ENCODE measurements at regions not wholly inside any gene's neighbourhood (a gene's known extent, or its start where the extent isn't known, plus 50 kb on each side); places are given as distances from the start of the nearest gene placed in this dataset.

DNA sequence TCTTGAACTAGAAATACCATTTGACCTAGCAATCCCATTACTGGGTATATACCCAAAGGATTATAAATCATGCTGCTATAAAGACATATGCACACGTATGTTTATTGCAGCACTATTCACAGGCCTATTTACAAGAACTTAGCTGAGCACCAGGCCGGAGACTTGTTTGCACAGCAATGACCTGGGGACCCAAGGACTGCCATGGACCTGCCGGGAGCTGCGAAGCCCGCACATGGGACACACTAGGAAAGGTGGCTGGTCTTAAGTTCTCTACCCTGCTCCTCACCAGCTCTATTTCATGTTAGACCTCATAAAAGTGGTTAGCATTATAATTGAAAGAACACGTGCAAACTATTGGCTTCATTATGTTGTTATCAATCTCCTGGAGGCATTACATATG, 70.4 kb upstream of the CST7 start:
- BruUV-seq (replicated peaks): no TSS peak
- CTCF ChIA-PET: no interaction called here
- Histone ChIP-seq H3K36me3 (ENCODE audit: control insufficient read depth, insufficient read depth, low read length) (no peaks in the 10 kb centered on the region), H3K27ac (ENCODE audit: low read length) (no peak overlapping the region), H3K4me3 (ENCODE audit: low read depth in 2 of 2, low read length in 2 of 2) (no peak overlapping the region), H3K27me3 (ENCODE audit: control insufficient read depth, insufficient read depth, low read length) (no peaks in the 10 kb centered on the region), H3K9me3 (ENCODE audit: control insufficient read depth, insufficient read depth, low read depth, low read length) (no peaks in the 10 kb centered on the region), H3K4me1 (ENCODE audit: control insufficient read depth, insufficient read depth, low read length) (no peaks in the 10 kb centered on the region)
- in situ Hi-C loops (cut with HindIII; ENCODE audit: low pct_unique_long_range_greater_than_20kb, low sequenced_read_pairs): no loop called here
- ATAC-seq: no peak
- DNase-seq (ENCODE audit: low read depth, low spot score): no peak
- TF ChIP-seq, protein P1, sequence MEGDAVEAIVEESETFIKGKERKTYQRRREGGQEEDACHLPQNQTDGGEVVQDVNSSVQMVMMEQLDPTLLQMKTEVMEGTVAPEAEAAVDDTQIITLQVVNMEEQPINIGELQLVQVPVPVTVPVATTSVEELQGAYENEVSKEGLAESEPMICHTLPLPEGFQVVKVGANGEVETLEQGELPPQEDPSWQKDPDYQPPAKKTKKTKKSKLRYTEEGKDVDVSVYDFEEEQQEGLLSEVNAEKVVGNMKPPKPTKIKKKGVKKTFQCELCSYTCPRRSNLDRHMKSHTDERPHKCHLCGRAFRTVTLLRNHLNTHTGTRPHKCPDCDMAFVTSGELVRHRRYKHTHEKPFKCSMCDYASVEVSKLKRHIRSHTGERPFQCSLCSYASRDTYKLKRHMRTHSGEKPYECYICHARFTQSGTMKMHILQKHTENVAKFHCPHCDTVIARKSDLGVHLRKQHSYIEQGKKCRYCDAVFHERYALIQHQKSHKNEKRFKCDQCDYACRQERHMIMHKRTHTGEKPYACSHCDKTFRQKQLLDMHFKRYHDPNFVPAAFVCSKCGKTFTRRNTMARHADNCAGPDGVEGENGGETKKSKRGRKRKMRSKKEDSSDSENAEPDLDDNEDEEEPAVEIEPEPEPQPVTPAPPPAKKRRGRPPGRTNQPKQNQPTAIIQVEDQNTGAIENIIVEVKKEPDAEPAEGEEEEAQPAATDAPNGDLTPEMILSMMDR (IDR thresholded peaks at IDR 0.05): no peak
- TF ChIP-seq, protein P2, sequence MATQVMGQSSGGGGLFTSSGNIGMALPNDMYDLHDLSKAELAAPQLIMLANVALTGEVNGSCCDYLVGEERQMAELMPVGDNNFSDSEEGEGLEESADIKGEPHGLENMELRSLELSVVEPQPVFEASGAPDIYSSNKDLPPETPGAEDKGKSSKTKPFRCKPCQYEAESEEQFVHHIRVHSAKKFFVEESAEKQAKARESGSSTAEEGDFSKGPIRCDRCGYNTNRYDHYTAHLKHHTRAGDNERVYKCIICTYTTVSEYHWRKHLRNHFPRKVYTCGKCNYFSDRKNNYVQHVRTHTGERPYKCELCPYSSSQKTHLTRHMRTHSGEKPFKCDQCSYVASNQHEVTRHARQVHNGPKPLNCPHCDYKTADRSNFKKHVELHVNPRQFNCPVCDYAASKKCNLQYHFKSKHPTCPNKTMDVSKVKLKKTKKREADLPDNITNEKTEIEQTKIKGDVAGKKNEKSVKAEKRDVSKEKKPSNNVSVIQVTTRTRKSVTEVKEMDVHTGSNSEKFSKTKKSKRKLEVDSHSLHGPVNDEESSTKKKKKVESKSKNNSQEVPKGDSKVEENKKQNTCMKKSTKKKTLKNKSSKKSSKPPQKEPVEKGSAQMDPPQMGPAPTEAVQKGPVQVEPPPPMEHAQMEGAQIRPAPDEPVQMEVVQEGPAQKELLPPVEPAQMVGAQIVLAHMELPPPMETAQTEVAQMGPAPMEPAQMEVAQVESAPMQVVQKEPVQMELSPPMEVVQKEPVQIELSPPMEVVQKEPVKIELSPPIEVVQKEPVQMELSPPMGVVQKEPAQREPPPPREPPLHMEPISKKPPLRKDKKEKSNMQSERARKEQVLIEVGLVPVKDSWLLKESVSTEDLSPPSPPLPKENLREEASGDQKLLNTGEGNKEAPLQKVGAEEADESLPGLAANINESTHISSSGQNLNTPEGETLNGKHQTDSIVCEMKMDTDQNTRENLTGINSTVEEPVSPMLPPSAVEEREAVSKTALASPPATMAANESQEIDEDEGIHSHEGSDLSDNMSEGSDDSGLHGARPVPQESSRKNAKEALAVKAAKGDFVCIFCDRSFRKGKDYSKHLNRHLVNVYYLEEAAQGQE (IDR thresholded peaks at IDR 0.05; ENCODE audit: insufficient read depth in 1 of 2, low read depth in 2 of 2, low read length in 1 of 2): no peak
- TF ChIP-seq SIN3A (IDR thresholded peaks at IDR 0.05; ENCODE audit: borderline replicate concordance, insufficient read depth, low read depth, low read length): no peak
- TF ChIP-seq TCF7L2 (IDR thresholded peaks at IDR 0.05; ENCODE audit: low read depth, low read length): no peak
- TF ChIP-seq POLR2AphosphoS5 (IDR thresholded peaks at IDR 0.05; ENCODE audit: low read depth, low read length): no peak
- intact Hi-C loops (cut with micrococcal nuclease; ENCODE audit: unreplicated experiment): no loop called here
- POLR2A ChIA-PET: no interaction called here

DNA sequence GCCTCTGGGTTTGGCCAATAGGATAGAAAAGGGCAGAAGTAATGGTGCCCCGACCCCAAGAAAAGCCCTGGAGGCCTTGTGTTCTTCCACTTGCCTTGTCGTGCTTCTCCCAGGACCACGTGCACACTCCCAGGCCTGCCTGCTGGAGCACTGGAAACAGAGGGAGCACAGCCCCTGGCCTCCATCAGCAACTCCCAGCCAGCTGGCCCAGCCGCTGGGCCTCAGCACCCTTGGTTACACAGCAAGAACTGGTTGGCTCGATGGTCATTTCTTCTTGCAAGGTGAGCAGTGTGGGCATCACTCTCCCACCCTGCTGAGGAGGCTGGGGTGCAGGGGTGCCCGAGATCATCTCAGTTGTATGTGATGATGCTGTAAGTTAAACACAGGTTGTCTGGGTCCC, 69.2 kb upstream of the CST7 start:
- in situ Hi-C loops (cut with HindIII; ENCODE audit: low pct_unique_long_range_greater_than_20kb, low sequenced_read_pairs) (no loop called here), intact Hi-C loops (cut with micrococcal nuclease; ENCODE audit: unreplicated experiment) (no loop called here)
- Histone ChIP-seq H3K36me3 (ENCODE audit: control insufficient read depth, insufficient read depth, low read length) (no peaks in the 10 kb centered on the region), H3K27ac (ENCODE audit: low read length) (no peak overlapping the region), H3K27me3 (ENCODE audit: control insufficient read depth, insufficient read depth, low read length) (no peaks in the 10 kb centered on the region), H3K4me1 (ENCODE audit: control insufficient read depth, insufficient read depth, low read length) (no peaks in the 10 kb centered on the region), H3K9me3 (ENCODE audit: control insufficient read depth, insufficient read depth, low read depth, low read length) (no peaks in the 10 kb centered on the region), H3K4me3 (ENCODE audit: low read depth in 2 of 2, low read length in 2 of 2) (no peak overlapping the region)
- CTCF ChIA-PET: no interaction called here
- ATAC-seq (no peak), DNase-seq (ENCODE audit: low read depth, low spot score) (no peak)
- TF ChIP-seq, protein P1 (IDR thresholded peaks at IDR 0.05): no peak
- TF ChIP-seq TCF7L2 (IDR thresholded peaks at IDR 0.05; ENCODE audit: low read depth, low read length) (no peak), SIN3A (IDR thresholded peaks at IDR 0.05; ENCODE audit: borderline replicate concordance, insufficient read depth, low read depth, low read length) (no peak), POLR2AphosphoS5 (IDR thresholded peaks at IDR 0.05; ENCODE audit: low read depth, low read length) (no peak)
- no TSS peak for BruUV-seq (replicated peaks)
- POLR2A ChIA-PET: no interaction called here
